HG03439 (cell line): ENCODE measurements at regions not wholly inside any gene's neighbourhood (a gene's known extent, or its start where the extent isn't known, plus 50 kb on each side); places are given as distances from the start of the nearest gene placed in this dataset.

Experiments used
- ATAC-seq: cut with Tn5 transposase; IDR thresholded peaks from one replicate; pipeline ENCODE4 v1.9.1; 2021; ENCODE audit warnings: mild to moderate bottlenecking, moderate library complexity; ENCODE audit not compliant: unreplicated experiment

GRCh38 chr5:116363780-116364179, 210.8 kb downstream of the SEMA6A start:
- ATAC-seq, result no peak

- no peak for ATAC-seq
Measured at GRCh38 chr5:116361979-116362577, 212.5 kb downstream of the SEMA6A start.

- ATAC-seq, result no peak
Measured at GRCh38 chr5:116361171-116361967, 213.3 kb downstream of the SEMA6A start.

DNA sequence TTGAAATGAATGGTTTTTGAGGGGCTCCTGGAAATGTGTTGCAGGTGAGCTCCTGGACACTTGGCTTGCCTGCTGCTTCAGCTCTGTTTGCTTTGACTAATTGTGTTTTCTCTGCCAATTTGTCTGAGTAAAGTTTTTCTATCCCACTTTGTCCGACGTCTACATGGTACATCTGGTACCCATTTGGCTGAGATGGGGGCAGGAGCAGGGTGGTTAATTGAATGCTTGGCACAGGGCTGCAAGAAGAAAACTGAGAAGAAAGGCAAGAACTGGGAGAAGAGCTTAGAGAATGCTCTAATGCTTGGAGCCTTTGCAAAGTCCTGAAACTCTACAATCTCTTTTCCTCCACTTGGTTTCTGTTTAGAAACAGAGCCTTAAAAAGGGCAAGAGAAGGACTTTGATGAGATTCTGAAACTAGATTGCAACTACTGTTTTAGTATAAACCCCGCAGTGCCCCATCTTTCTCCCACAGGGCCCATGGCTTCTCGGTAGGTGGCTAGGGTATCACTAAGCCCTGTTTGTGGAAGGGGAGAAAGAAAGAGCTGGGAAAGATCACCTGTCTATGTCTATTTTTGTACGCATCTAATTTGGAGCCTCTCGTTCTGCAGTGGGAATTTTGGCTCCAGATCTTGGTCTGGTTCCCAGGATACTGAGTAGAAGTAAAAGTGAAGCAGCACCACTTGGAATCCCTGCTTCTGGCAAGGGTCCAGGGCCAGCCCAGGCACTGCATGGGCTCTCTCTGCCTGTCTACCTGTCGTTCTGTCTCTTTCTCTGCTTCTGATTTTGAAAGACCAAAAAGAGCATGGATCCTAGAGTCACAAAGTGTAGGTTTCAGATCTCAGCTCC, 214.4 kb downstream of the SEMA6A start:
- no peak for ATAC-seq

GRCh38 chr5:116359592-116359991, 215.0 kb downstream of the SEMA6A start:
- no peak for ATAC-seq

DNA sequence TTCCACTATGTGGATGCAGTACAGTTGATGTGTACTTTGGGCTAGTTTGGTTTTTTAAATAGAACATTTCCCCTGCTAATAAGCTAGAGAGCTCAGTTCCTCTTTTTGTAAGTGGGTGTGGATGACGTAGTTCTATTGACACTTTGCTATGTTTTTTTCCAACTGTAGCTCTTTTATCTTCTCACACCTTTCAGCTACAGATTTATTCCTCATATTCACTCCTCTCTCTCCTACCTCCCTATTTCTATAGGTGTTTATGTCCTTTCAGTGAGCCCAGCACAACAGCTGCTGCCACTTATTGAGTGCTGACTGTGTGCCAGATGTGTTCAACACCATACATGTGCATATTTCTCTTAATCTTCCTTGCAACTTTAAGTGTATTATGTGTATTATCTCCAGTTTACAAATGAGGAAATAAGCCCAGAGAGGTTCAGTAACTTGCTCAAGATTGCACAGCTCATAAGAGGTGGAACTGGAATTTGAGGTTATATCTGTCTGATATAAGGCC, 215.7 kb downstream of the SEMA6A start:
- ATAC-seq, result peak; percentile 99

GRCh38 chr5:116358015-116358523, 216.6 kb downstream of the SEMA6A start:
- no peak for ATAC-seq

DNA sequence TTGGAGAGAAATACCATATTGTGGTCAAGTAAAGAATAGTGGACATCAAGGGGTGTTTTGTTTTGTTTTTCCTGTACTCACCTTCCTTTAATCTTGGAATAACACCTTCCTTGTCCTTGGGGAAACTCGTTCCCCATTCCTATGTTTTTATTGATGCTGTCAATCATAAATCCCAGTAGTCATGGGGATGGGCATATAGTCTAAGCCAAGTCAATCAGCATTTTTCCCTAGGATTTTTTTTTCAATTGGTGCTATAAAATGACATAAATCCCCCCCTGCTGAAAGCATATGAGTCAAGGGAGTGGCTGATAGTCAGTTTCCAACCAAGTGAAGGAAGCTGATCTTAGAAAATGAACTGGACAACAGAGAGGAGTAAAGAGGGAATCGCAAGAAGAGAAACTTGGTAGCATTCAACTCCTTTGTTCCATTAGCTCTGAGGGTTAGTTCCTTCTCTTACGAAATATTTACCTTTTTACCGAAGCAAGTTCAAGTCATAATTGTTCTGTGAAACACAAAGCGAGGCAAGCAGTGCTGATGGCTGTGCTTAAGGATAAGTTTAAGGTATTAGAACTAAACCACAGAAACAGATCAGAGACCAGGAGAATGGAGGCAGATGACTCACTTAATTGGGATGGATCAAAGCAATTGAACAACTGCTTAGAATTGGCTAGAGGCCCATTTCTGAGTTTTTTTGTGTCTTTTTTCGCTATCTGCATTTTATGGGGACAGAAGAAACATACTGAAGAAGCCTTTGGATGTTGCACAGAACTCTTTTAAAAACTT, 218.6 kb downstream of the SEMA6A start:
- ATAC-seq, result no peak

DNA sequence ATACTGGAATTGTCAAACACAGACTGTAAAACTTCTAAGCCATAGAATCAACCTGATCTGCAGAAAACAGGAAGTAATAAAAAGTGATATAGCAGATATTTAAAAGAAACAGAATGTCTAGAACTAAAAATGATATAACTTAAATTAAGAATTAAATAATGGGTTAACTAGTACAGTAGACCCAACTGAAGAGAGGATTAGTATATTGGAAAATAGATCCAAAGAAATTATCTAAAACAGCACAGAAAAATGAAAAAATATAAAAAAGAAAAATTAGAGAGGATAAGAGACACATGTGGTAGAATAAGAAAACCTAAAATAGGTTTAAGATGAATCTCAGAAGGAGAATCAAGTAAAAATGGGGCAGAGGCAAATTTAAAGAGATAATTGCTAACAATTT, 219.9 kb downstream of the SEMA6A start:
- ATAC-seq, result no peak

- no peak for ATAC-seq
Measured at GRCh38 chr5:116347657-116348056, 227.0 kb downstream of the SEMA6A start.

DNA sequence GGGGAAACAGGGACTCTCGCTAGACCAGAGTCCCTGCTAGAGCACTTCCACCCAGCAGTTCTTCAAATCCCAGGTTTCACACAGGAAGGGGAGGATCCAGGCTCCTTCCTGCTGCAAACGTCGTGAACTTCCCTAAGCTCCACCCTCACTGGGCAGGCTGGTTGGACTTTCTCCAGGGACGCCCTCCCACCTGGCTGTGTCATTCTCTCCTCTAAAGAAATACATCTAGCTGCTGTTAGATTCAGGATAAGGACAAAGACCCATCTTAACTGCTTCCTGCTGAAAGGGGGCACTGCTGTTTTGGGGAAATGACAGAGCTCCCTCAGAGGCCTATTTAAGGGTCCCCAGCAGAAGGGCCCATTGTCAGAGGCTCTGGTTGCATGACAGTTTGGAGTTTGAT, 230.7 kb downstream of the SEMA6A start:
- ATAC-seq, result no peak
